OCI-LY3 (cell line): ENCODE measurements at regions not wholly inside any gene's neighbourhood (a gene's known extent, or its start where the extent isn't known, plus 50 kb on each side); places are given as distances from the start of the nearest gene placed in this dataset.

Source experiments
- EZH2phosphoT487 ChIP-seq: fragments of 200-600 bp; shearing (Covaris generic); IDR thresholded peaks from 2 replicates; pipeline ENCODE4 v1.6.1; 2018; ENCODE audit warnings: antibody characterized with exemption, mixed run types, low read depth
- TF ChIP-seq, protein P1 (sequence below): fragments of 200-600, 300-600 bp; sonication (generic); IDR thresholded peaks from 2 replicates; pipeline ENCODE4 v1.5.1; 2014; ENCODE audit warnings: antibody characterized with exemption, low read length, low read depth

DNA sequence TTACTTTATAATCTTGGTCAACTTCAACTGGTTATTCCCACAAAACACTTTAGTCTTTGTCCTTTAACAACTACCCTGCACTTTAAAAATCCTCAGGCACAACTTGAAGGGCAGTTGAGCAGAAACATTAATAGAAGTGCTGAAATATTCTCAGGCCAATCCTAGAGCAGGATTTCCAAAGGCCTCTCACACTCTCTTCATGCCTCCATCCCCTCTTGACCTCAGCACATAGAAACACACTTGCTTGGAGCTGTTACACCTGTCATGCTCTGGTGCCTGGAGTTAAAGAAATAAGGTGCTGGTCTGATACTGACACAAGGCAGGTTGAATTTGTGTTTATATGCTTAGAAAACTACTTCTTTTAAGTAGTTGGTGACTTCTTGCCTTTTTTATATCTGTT lies 618.8 kb upstream of the POU3F2 start:
- TF ChIP-seq, protein P1, sequence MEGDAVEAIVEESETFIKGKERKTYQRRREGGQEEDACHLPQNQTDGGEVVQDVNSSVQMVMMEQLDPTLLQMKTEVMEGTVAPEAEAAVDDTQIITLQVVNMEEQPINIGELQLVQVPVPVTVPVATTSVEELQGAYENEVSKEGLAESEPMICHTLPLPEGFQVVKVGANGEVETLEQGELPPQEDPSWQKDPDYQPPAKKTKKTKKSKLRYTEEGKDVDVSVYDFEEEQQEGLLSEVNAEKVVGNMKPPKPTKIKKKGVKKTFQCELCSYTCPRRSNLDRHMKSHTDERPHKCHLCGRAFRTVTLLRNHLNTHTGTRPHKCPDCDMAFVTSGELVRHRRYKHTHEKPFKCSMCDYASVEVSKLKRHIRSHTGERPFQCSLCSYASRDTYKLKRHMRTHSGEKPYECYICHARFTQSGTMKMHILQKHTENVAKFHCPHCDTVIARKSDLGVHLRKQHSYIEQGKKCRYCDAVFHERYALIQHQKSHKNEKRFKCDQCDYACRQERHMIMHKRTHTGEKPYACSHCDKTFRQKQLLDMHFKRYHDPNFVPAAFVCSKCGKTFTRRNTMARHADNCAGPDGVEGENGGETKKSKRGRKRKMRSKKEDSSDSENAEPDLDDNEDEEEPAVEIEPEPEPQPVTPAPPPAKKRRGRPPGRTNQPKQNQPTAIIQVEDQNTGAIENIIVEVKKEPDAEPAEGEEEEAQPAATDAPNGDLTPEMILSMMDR, result no peak
- no peak for TF ChIP-seq EZH2phosphoT487
